H1 (cell line): ENCODE measurements at regions not wholly inside any gene's neighbourhood (a gene's known extent, or its start where the extent isn't known, plus 50 kb on each side); places are given as distances from the start of the nearest gene placed in this dataset.

ENCODE experiments used
- TF ChIP-seq, protein P1 (sequence below): fragments of 300-600 bp; sonication (generic); IDR thresholded peaks from 2 replicates; pipeline ENCODE4 v1.7.1; 2012; ENCODE audit warnings: low read length, moderate library complexity, mild to moderate bottlenecking, inconsistent platforms; ENCODE audit not compliant: insufficient replicate concordance

- TF ChIP-seq, protein P1, sequence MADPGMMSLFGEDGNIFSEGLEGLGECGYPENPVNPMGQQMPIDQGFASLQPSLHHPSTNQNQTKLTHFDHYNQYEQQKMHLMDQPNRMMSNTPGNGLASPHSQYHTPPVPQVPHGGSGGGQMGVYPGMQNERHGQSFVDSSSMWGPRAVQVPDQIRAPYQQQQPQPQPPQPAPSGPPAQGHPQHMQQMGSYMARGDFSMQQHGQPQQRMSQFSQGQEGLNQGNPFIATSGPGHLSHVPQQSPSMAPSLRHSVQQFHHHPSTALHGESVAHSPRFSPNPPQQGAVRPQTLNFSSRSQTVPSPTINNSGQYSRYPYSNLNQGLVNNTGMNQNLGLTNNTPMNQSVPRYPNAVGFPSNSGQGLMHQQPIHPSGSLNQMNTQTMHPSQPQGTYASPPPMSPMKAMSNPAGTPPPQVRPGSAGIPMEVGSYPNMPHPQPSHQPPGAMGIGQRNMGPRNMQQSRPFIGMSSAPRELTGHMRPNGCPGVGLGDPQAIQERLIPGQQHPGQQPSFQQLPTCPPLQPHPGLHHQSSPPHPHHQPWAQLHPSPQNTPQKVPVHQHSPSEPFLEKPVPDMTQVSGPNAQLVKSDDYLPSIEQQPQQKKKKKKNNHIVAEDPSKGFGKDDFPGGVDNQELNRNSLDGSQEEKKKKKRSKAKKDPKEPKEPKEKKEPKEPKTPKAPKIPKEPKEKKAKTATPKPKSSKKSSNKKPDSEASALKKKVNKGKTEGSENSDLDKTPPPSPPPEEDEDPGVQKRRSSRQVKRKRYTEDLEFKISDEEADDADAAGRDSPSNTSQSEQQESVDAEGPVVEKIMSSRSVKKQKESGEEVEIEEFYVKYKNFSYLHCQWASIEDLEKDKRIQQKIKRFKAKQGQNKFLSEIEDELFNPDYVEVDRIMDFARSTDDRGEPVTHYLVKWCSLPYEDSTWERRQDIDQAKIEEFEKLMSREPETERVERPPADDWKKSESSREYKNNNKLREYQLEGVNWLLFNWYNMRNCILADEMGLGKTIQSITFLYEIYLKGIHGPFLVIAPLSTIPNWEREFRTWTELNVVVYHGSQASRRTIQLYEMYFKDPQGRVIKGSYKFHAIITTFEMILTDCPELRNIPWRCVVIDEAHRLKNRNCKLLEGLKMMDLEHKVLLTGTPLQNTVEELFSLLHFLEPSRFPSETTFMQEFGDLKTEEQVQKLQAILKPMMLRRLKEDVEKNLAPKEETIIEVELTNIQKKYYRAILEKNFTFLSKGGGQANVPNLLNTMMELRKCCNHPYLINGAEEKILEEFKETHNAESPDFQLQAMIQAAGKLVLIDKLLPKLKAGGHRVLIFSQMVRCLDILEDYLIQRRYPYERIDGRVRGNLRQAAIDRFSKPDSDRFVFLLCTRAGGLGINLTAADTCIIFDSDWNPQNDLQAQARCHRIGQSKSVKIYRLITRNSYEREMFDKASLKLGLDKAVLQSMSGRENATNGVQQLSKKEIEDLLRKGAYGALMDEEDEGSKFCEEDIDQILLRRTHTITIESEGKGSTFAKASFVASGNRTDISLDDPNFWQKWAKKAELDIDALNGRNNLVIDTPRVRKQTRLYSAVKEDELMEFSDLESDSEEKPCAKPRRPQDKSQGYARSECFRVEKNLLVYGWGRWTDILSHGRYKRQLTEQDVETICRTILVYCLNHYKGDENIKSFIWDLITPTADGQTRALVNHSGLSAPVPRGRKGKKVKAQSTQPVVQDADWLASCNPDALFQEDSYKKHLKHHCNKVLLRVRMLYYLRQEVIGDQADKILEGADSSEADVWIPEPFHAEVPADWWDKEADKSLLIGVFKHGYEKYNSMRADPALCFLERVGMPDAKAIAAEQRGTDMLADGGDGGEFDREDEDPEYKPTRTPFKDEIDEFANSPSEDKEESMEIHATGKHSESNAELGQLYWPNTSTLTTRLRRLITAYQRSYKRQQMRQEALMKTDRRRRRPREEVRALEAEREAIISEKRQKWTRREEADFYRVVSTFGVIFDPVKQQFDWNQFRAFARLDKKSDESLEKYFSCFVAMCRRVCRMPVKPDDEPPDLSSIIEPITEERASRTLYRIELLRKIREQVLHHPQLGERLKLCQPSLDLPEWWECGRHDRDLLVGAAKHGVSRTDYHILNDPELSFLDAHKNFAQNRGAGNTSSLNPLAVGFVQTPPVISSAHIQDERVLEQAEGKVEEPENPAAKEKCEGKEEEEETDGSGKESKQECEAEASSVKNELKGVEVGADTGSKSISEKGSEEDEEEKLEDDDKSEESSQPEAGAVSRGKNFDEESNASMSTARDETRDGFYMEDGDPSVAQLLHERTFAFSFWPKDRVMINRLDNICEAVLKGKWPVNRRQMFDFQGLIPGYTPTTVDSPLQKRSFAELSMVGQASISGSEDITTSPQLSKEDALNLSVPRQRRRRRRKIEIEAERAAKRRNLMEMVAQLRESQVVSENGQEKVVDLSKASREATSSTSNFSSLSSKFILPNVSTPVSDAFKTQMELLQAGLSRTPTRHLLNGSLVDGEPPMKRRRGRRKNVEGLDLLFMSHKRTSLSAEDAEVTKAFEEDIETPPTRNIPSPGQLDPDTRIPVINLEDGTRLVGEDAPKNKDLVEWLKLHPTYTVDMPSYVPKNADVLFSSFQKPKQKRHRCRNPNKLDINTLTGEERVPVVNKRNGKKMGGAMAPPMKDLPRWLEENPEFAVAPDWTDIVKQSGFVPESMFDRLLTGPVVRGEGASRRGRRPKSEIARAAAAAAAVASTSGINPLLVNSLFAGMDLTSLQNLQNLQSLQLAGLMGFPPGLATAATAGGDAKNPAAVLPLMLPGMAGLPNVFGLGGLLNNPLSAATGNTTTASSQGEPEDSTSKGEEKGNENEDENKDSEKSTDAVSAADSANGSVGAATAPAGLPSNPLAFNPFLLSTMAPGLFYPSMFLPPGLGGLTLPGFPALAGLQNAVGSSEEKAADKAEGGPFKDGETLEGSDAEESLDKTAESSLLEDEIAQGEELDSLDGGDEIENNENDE: no peak
Measured at GRCh38 chr5:179484761-179485160, 65.6 kb upstream of the RUFY1 start (continued).
